HG03558 (cell line): ENCODE measurements at regions not wholly inside any gene's neighbourhood (a gene's known extent, or its start where the extent isn't known, plus 50 kb on each side); places are given as distances from the start of the nearest gene placed in this dataset.

Source experiments
- ATAC-seq: cut with Tn5 transposase; IDR thresholded peaks from one replicate; pipeline ENCODE4 v1.9.1; 2021; ENCODE audit warnings: moderate number of reproducible peaks; ENCODE audit not compliant: unreplicated experiment; ENCODE audit errors: extremely low read depth

- ATAC-seq, result no peak
These were observed 348.3 kb upstream of the SOX11 start for GRCh38 chr2:5343785-5344335.

- ATAC-seq, result no peak
These were observed 339.9 kb upstream of the SOX11 start for GRCh38 chr2:5352286-5352685.

GRCh38 chr2:5353565-5353964 lies 338.6 kb upstream of the SOX11 start:
- ATAC-seq, result no peak

- no peak for ATAC-seq
These were observed 332.8 kb upstream of the SOX11 start for GRCh38 chr2:5359397-5359796.

GRCh38 chr2:5360081-5360480 lies 332.1 kb upstream of the SOX11 start:
- no peak for ATAC-seq

- no peak for ATAC-seq
These were observed 327.8 kb upstream of the SOX11 start for GRCh38 chr2:5364361-5364760.

GRCh38 chr2:5365871-5366461 lies 326.2 kb upstream of the SOX11 start:
- peak; percentile 74 for ATAC-seq

GRCh38 chr2:5367321-5367720 lies 324.9 kb upstream of the SOX11 start:
- no peak for ATAC-seq

- no peak for ATAC-seq
These were observed 323.9 kb upstream of the SOX11 start for GRCh38 chr2:5368263-5368662.

- no peak for ATAC-seq
These were observed 322.7 kb upstream of the SOX11 start for GRCh38 chr2:5369510-5369909.

GRCh38 chr2:5370158-5370557 lies 322.0 kb upstream of the SOX11 start:
- no peak for ATAC-seq

GRCh38 chr2:5372141-5372540 lies 320.0 kb upstream of the SOX11 start:
- no peak for ATAC-seq

GRCh38 chr2:5373200-5373599 lies 319.0 kb upstream of the SOX11 start:
- no peak for ATAC-seq

GRCh38 chr2:5374762-5375161 lies 317.4 kb upstream of the SOX11 start:
- no peak for ATAC-seq

GRCh38 chr2:5377323-5377722 lies 314.9 kb upstream of the SOX11 start:
- no peak for ATAC-seq

GRCh38 chr2:5379811-5380210 lies 312.4 kb upstream of the SOX11 start:
- no peak for ATAC-seq

GRCh38 chr2:5385596-5385995 lies 306.6 kb upstream of the SOX11 start:
- ATAC-seq, result no peak

GRCh38 chr2:5387406-5387805 lies 304.8 kb upstream of the SOX11 start:
- no peak for ATAC-seq

GRCh38 chr2:5389740-5390139 lies 302.4 kb upstream of the SOX11 start:
- ATAC-seq, result no peak

GRCh38 chr2:5391362-5391761 lies 300.8 kb upstream of the SOX11 start:
- ATAC-seq, result no peak

- no peak for ATAC-seq
These were observed 299.5 kb upstream of the SOX11 start for GRCh38 chr2:5392658-5393057.

- ATAC-seq, result no peak
These were observed 298.7 kb upstream of the SOX11 start for GRCh38 chr2:5393474-5393873.

GRCh38 chr2:5394223-5394622 lies 298.0 kb upstream of the SOX11 start:
- no peak for ATAC-seq
